ENCODE measurements at regions not wholly inside any gene's neighbourhood (a gene's known extent, or its start where the extent isn't known, plus 50 kb on each side); places are given as distances from the start of the nearest gene placed in this dataset.

DNA sequence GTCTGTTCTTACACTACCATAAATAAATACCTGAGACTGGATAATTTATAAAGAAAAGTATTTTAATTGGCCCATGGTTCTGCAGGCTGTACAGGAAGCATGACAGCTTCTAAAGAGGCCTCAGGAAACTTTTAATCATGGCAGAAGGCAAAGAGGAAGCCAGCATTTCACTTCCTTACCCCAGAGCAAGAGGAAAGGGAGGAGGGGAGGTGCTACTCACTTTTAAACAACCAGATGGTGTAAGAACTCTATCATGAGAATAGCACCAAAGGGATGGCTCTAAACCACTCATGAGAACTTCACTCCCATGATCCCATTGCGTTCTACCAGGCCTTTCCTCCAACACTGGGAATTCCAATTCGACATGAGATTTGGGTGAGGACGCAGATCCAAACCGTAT, 344.4 kb upstream of the SLC39A10 start:
- Histone ChIP-seq H3K4me3 (no peak overlapping the region), H3K4me2 (no peak overlapping the region), H3K27ac (no peak overlapping the region), H3K9me3 (no peaks in the 10 kb centered on the region), H3K4me1 (peaks cover 12% of the 10 kb centered on the region)
- POLR2A ChIA-PET = no interaction called here
- no peak for ATAC-seq
- no peak for DNase-seq (ENCODE audit: low read depth in 1 of 2, low spot score in 1 of 2)
- no peak for TF ChIP-seq MAZ (IDR thresholded peaks at IDR 0.05; ENCODE audit: borderline replicate concordance, low read depth, low read length)
- TF ChIP-seq ZFP36 (IDR thresholded peaks at IDR 0.05; ENCODE audit: borderline replicate concordance, partially characterized antibody) = no peak
- no peak for TF ChIP-seq ZC3H11A (IDR thresholded peaks at IDR 0.05)
- no peak for TF ChIP-seq NFE2L2 (conservative IDR thresholded peaks at IDR 0.05; ENCODE audit: low read length)
- TF ChIP-seq JUN (IDR thresholded peaks at IDR 0.05) = no peak
- FAIRE-seq = no peak
- WGBS (ENCODE audit: missing lambda C conversion rate) = 84% methylated on average over 4 of the region's 4 CpGs
- CTCF ChIA-PET = no interaction called here

DNA sequence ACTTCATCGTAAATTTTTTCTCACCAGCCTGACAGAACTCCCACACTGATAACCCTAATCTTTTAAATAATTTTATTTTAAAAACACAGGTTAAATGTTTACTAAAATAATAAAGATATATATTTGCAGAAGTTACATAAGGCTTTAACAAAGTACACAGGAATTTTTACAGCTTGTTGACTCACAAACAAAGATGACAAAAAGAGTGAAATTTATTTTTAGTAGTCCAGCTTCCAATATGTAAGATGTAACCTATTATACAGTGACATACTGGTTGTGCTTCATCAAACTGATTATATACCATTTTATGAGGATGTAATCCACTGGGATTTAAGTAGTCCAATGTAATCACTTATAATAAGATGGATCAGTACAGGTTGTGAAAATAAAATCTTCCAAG, 348.9 kb upstream of the SLC39A10 start:
- H3K9me3 ChIP-seq = no peaks in the 10 kb centered on the region
- no peak for DNase-seq (ENCODE audit: low read depth in 1 of 2, low spot score in 1 of 2)
- ATAC-seq = peak in 1 of 2 experiments; percentile 57; a peak in 2 of 6 replicates
- no peak overlapping the region for H3K27ac ChIP-seq
- H3K4me3 ChIP-seq = no peak overlapping the region
- ChIA-PET CTCF (interaction anchor here (0.6 kb wide), 1 partner anchor 441 kb away, joined by 3 read pairs; no protein-coding TSS in a partner anchor), POLR2A (no interaction called here)
- peaks cover 19% of the 10 kb centered on the region for H3K4me1 ChIP-seq
- TF ChIP-seq, protein P1, sequence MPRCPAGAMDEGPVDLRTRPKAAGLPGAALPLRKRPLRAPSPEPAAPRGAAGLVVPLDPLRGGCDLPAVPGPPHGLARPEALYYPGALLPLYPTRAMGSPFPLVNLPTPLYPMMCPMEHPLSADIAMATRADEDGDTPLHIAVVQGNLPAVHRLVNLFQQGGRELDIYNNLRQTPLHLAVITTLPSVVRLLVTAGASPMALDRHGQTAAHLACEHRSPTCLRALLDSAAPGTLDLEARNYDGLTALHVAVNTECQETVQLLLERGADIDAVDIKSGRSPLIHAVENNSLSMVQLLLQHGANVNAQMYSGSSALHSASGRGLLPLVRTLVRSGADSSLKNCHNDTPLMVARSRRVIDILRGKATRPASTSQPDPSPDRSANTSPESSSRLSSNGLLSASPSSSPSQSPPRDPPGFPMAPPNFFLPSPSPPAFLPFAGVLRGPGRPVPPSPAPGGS (IDR thresholded peaks at IDR 0.05) = 0 out of 3 replicates have a peak, but pooled peaks have one; percentile 3
- TF ChIP-seq EHF (CRISPR knock-in tag; IDR thresholded peaks at IDR 0.05) (no peak), JUNB (IDR thresholded peaks at IDR 0.05) (0 out of 2 replicates have a peak, but pooled peaks have one; percentile 27)
- FAIRE-seq = no peak
- H3K4me2 ChIP-seq = peak overlapping the region; percentile 45
- WGBS (ENCODE audit: missing lambda C conversion rate) = 0% methylated on average over 1 of the region's 1 CpG

DNA sequence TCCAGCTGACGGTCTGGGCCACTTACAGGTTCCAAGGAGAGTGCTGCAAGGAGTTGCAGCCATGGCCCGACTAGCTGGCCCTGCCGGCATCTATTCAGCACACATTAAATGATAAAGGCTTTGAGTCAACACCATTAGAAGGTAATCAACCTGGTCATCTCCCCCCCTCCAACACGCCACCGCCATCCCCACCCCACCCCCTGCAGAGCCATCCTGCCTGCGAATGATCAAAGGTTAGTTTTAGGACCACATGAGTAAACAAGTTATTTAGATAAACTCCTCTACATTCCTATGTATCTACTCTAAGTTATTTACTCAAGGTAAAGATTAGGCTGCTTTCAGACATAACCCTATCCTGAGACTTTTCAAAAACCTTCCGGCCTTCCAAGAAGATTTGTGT, 349.3 kb upstream of the SLC39A10 start:
- TF ChIP-seq RAD21 (conservative IDR thresholded peaks at IDR 0.05 in 1 of 2, IDR thresholded peaks at IDR 0.05 in 1 of 2) (no peak), EP300 (IDR thresholded peaks at IDR 0.05) (peak in 1 of 2 experiments; percentile 49; a peak in 1 of 5 replicates), MAFK (IDR thresholded peaks at IDR 0.05; ENCODE audit: partially characterized antibody) (no peak), JUN (IDR thresholded peaks at IDR 0.05) (peak in 1 of 2 experiments; percentile 43; a peak in 1 of 5 replicates), GATA3 (IDR thresholded peaks at IDR 0.05; ENCODE audit: borderline replicate concordance) (peak; percentile 82), JUNB (IDR thresholded peaks at IDR 0.05) (peak; percentile 36; the same call in 1 of the 2 replicates), SMC3 (IDR thresholded peaks at IDR 0.05) (0 out of 3 replicates have a peak, but pooled peaks have one; percentile 7)
- TF ChIP-seq, protein P2, sequence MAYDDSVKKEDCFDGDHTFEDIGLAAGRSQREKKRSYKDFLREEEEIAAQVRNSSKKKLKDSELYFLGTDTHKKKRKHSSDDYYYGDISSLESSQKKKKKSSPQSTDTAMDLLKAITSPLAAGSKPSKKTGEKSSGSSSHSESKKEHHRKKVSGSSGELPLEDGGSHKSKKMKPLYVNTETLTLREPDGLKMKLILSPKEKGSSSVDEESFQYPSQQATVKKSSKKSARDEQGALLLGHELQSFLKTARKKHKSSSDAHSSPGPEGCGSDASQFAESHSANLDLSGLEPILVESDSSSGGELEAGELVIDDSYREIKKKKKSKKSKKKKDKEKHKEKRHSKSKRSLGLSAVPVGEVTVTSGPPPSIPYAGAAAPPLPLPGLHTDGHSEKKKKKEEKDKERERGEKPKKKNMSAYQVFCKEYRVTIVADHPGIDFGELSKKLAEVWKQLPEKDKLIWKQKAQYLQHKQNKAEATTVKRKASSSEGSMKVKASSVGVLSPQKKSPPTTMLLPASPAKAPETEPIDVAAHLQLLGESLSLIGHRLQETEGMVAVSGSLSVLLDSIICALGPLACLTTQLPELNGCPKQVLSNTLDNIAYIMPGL (CRISPR knock-in tag; IDR thresholded peaks at IDR 0.05; ENCODE audit: borderline replicate concordance) = no peak
- TF ChIP-seq, protein P3, sequence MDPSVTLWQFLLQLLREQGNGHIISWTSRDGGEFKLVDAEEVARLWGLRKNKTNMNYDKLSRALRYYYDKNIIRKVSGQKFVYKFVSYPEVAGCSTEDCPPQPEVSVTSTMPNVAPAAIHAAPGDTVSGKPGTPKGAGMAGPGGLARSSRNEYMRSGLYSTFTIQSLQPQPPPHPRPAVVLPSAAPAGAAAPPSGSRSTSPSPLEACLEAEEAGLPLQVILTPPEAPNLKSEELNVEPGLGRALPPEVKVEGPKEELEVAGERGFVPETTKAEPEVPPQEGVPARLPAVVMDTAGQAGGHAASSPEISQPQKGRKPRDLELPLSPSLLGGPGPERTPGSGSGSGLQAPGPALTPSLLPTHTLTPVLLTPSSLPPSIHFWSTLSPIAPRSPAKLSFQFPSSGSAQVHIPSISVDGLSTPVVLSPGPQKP (IDR thresholded peaks at IDR 0.05; ENCODE audit: low read depth, low read length) = no peak
- TF ChIP-seq, protein P4, sequence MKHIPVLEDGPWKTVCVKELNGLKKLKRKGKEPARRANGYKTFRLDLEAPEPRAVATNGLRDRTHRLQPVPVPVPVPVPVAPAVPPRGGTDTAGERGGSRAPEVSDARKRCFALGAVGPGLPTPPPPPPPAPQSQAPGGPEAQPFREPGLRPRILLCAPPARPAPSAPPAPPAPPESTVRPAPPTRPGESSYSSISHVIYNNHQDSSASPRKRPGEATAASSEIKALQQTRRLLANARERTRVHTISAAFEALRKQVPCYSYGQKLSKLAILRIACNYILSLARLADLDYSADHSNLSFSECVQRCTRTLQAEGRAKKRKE (CRISPR knock-in tag; IDR thresholded peaks at IDR 0.05; ENCODE audit: low read depth) = no peak
- TF ChIP-seq, protein P1 (IDR thresholded peaks at IDR 0.05) = 0 out of 3 replicates have a peak, but pooled peaks have one; percentile 52
- TF ChIP-seq, protein P5, sequence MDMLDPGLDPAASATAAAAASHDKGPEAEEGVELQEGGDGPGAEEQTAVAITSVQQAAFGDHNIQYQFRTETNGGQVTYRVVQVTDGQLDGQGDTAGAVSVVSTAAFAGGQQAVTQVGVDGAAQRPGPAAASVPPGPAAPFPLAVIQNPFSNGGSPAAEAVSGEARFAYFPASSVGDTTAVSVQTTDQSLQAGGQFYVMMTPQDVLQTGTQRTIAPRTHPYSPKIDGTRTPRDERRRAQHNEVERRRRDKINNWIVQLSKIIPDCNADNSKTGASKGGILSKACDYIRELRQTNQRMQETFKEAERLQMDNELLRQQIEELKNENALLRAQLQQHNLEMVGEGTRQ (IDR thresholded peaks at IDR 0.05) = no peak
- POLR2A ChIA-PET = no interaction called here
- Histone ChIP-seq H3K4me3 (no peak overlapping the region), H3K4me1 (peaks cover 19% of the 10 kb centered on the region), H3K27ac (peak overlapping the region in 1 of 2 experiments; percentile 51; a peak in 1 of 6 replicates), H3K9me3 (no peaks in the 10 kb centered on the region), H3K4me2 (peak overlapping the region; percentile 45)
- 5% methylated on average over 6 of the region's 7 CpGs for WGBS (ENCODE audit: missing lambda C conversion rate)
- DNase-seq (ENCODE audit: low read depth in 1 of 2, low spot score in 1 of 2) = peak in 1 of 2 experiments; percentile 76
- CTCF ChIA-PET = interaction anchor here (0.6 kb wide), 1 partner anchor 440 kb away, joined by 3 read pairs; no protein-coding TSS in a partner anchor
- peak; percentile 47 to 89; a peak in 4 of 6 replicates for ATAC-seq
- FAIRE-seq = no peak
